Nephron progenitor cell (in vitro differentiated cells): ENCODE measurements at regions not wholly inside any gene's neighbourhood (a gene's known extent, or its start where the extent isn't known, plus 50 kb on each side); places are given as distances from the start of the nearest gene placed in this dataset.

Experiments
- DNase-seq: peaks from one replicate; pipeline ENCODE4 v3.0.0; 2021
- H3K27ac Mint-ChIP-seq: 2 replicates; pipeline ENCODE4 v1.8.0; 2021; ENCODE audit warnings: mild to moderate bottlenecking, moderate library complexity, mixed read lengths
- H3K27me3 Mint-ChIP-seq: 2 replicates; pipeline ENCODE4 v1.8.0; 2021; ENCODE audit warnings: mild to moderate bottlenecking, low read depth, mixed read lengths; ENCODE audit not compliant: poor library complexity
- H3K36me3 Mint-ChIP-seq: 2 replicates; pipeline ENCODE4 v1.8.0; 2021; ENCODE audit warnings: low read depth, mixed read lengths
- H3K4me1 Mint-ChIP-seq: 2 replicates; pipeline ENCODE4 v1.8.0; 2021; ENCODE audit warnings: mixed read lengths
- H3K4me3 Mint-ChIP-seq: 2 replicates; pipeline ENCODE4 v1.8.0; 2021; ENCODE audit warnings: mild to moderate bottlenecking, moderate library complexity, mixed read lengths
- H3K9me3 Mint-ChIP-seq: 2 replicates; pipeline ENCODE4 v1.8.0; 2021; ENCODE audit warnings: mild to moderate bottlenecking, moderate library complexity, mixed read lengths
- TF ChIP-seq, protein P1 (sequence below): fragments of 200-600 bp; sonication (generic); IDR thresholded peaks from 2 replicates; pipeline ENCODE4 v1.5.0; 2021; ENCODE audit warnings: antibody characterized with exemption

DNA sequence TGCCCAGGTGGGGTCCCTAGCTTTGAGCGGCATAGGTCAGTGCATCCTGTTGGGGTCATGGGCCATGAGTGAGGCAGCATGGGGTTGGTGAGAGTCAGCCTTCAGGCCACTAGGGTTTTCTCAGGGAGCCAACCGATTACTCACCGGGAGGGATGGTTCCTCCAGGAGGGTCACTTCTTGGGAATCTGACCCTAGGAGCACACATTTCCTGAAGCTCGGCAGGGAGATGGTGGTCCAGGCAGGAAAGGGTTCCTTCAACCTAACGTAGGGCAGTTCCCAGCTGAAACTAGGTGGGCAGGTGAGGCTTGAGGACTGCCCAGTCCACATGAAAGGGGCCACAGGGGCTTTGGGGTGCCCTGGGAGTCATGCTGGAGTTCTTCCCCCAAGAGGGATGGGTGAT, 218.0 kb downstream of the UBE3A start:
- Mint-ChIP-seq H3K4me3 (no peak overlapping the region), H3K27me3 (peaks cover 7% of the 10 kb centered on the region), H3K9me3 (peaks cover 79% of the 10 kb centered on the region), H3K4me1 (no peaks in the 10 kb centered on the region), H3K36me3 (no peaks in the 10 kb centered on the region), H3K27ac (no peak overlapping the region)
- DNase-seq: no peak
- TF ChIP-seq, protein P1, sequence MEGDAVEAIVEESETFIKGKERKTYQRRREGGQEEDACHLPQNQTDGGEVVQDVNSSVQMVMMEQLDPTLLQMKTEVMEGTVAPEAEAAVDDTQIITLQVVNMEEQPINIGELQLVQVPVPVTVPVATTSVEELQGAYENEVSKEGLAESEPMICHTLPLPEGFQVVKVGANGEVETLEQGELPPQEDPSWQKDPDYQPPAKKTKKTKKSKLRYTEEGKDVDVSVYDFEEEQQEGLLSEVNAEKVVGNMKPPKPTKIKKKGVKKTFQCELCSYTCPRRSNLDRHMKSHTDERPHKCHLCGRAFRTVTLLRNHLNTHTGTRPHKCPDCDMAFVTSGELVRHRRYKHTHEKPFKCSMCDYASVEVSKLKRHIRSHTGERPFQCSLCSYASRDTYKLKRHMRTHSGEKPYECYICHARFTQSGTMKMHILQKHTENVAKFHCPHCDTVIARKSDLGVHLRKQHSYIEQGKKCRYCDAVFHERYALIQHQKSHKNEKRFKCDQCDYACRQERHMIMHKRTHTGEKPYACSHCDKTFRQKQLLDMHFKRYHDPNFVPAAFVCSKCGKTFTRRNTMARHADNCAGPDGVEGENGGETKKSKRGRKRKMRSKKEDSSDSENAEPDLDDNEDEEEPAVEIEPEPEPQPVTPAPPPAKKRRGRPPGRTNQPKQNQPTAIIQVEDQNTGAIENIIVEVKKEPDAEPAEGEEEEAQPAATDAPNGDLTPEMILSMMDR: no peak

DNA sequence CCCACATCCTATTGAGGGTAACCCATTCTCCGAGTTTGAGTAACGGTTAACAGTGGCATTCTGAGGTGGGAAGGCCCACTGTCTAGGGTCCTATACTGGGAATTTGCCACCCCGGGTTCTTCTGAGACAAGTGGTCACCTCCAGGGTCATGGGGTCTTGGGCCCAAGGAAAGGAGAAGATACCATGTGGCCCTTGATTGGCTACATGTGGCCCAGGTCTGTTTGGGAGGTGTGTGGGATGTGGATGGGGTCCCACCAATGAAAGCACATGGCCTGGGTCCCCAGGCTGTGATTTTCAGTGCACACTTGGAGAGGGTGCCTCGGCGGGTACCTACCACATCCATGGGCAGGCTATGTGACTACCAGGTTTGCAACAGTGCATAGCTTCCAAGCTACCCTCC, 214.4 kb downstream of the UBE3A start:
- Mint-ChIP-seq H3K27ac (no peak overlapping the region), H3K9me3 (peaks cover 85% of the 10 kb centered on the region), H3K4me1 (no peaks in the 10 kb centered on the region), H3K4me3 (no peak overlapping the region), H3K36me3 (no peaks in the 10 kb centered on the region), H3K27me3 (peaks cover 2% of the 10 kb centered on the region)
- no peak for DNase-seq
- TF ChIP-seq, protein P1: no peak

DNA sequence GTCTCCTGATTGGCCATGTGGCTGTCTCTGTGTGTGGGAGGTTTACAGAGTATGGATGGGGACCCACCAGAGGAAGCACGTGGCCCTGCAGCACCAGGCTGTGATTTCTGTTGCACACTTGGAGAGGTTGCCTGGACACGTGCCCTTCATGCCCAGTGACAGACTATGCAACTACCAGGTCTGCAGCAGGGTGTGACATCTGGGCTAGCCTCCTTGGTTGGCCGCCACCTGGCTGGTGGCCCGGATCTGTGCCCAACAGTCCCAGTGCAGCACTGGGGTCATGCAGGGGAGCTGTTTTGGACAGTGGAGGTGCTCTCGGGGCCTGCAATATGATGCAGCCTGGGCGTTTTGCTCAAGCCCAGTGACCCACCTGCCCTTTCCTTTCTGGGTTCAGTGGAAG, 212.5 kb downstream of the UBE3A start:
- no peak for DNase-seq
- no peaks in the 10 kb centered on the region for H3K36me3 Mint-ChIP-seq
- no peak overlapping the region for H3K4me3 Mint-ChIP-seq
- TF ChIP-seq, protein P1: no peak
- no peaks in the 10 kb centered on the region for H3K4me1 Mint-ChIP-seq
- peaks cover 86% of the 10 kb centered on the region for H3K9me3 Mint-ChIP-seq
- H3K27ac Mint-ChIP-seq: no peak overlapping the region
- peaks cover 2% of the 10 kb centered on the region for H3K27me3 Mint-ChIP-seq

DNA sequence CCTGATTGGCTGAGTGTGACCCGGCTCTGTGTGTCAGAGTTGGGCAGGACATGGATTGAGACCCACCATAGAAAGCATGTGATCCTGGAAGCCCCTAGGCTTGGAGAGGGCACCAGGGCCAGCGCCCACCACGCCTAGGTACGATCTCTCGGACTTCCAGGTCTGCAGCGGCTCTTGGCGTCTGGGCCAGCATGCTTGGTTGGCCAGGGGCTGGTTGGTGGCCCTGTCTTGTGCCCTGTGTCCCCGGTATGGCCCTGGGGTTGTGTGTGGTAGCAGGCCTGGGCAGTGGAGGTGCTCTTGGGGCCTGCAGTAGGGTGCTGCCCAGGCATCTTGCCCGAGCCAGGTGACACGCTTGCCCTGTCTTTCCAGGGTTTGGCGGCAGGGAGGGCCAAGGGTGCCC, 210.6 kb downstream of the UBE3A start:
- Mint-ChIP-seq H3K36me3 (no peaks in the 10 kb centered on the region), H3K4me1 (no peaks in the 10 kb centered on the region), H3K9me3 (peaks cover 93% of the 10 kb centered on the region), H3K27me3 (peaks cover 2% of the 10 kb centered on the region), H3K4me3 (no peak overlapping the region), H3K27ac (no peak overlapping the region)
- DNase-seq: no peak
- TF ChIP-seq, protein P1: no peak

DNA sequence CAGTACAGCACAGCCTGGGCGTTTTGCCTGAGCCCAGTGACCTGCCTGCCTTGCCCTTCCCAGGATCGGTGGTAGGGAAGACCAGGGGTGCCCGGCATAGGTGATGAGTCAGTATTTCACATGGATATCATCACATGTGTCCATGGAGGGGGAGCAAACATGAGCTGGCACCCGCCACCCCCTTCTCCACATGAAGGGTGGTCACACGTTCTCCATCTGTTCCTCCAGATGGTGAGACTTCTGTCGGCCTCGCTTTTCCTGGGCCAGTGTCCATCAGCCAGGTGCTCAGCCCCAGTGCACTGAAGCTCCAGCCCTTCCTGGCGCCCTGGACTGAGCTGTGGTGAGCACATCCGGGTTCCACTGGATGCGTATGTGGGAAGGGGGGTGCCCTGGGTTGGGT, 208.4 kb downstream of the UBE3A start:
- Mint-ChIP-seq H3K27ac (no peak overlapping the region), H3K4me3 (no peak overlapping the region), H3K4me1 (no peaks in the 10 kb centered on the region), H3K9me3 (peaks cover 90% of the 10 kb centered on the region), H3K36me3 (no peaks in the 10 kb centered on the region), H3K27me3 (no peaks in the 10 kb centered on the region)
- TF ChIP-seq, protein P1: no peak
- no peak for DNase-seq

DNA sequence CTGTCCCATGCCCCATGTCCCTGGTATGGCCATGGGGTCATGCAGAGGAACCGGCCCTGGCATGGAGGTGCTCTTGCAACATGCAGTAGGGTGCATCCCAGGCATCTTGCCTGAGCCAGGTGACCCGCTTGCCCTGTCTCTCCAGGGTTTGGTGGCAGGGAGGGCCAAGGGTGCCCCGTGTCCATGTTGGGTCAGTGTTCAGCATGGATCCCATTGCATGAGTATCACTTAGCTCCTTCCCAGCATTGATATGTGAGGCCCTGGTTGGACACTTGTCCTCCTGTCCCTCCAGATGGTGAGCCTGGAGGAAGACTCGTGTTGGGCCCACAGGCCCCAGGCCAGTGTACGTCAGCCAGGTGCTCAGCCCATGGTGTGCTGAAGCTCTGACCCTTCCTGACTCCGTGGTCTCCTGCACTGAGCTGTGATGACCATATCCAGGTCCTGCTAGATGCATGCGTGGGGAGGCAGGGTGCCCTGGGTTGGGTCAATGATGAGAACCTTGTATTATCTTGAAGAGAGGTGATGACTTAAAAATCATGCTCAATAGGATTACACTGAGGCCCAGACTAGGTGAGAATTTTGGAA, 205.0 kb downstream of the UBE3A start:
- H3K27me3 Mint-ChIP-seq: no peaks in the 10 kb centered on the region

More for the DNA sequence above, 205.0 kb downstream of the UBE3A start:
- Mint-ChIP-seq H3K4me3 (no peak overlapping the region), H3K36me3 (no peaks in the 10 kb centered on the region), H3K9me3 (peaks cover 89% of the 10 kb centered on the region), H3K27ac (no peak overlapping the region), H3K4me1 (no peaks in the 10 kb centered on the region)
- DNase-seq: no peak
- TF ChIP-seq, protein P1: no peak
